ENCODE measurements at regions not wholly inside any gene's neighbourhood (a gene's known extent, or its start where the extent isn't known, plus 50 kb on each side); places are given as distances from the start of the nearest gene placed in this dataset.

GRCh38 chr20:17796091-17796563 lies 96.4 kb downstream of the BANF2 start (continued):
- peak; percentile 68; the same call in 1 of the 2 replicates for TF ChIP-seq THRA (CRISPR knock-in tag; IDR thresholded peaks at IDR 0.05; ENCODE audit: borderline replicate concordance)
- TF ChIP-seq PBX2 (CRISPR knock-in tag; IDR thresholded peaks at IDR 0.05) = 0 out of 2 replicates have a peak, but pooled peaks have one; percentile 8
- peak; percentile 42 for TF ChIP-seq YY1 (IDR thresholded peaks at IDR 0.05; ENCODE audit: insufficient read depth, insufficient replicate concordance, low read depth, low read length)
- TF ChIP-seq ZBTB20 (CRISPR knock-in tag; IDR thresholded peaks at IDR 0.05; ENCODE audit: borderline replicate concordance, low read depth) = no peak
- TF ChIP-seq BRCA1 (CRISPR knock-in tag; IDR thresholded peaks at IDR 0.05) = no peak
- no peak for TF ChIP-seq GRHL1 (CRISPR knock-in tag; conservative IDR thresholded peaks at IDR 0.05)
- TF ChIP-seq KDM2A (CRISPR knock-in tag; IDR thresholded peaks at IDR 0.05; ENCODE audit: borderline replicate concordance, low read depth) = 0 out of 2 replicates have a peak, but pooled peaks have one; percentile 33
- TF ChIP-seq SCMH1 (CRISPR knock-in tag; IDR thresholded peaks at IDR 0.05; ENCODE audit: borderline replicate concordance) = no peak
- 0 out of 2 replicates have a peak, but pooled peaks have one; percentile 30 for TF ChIP-seq AHDC1 (CRISPR knock-in tag; IDR thresholded peaks at IDR 0.05; ENCODE audit: borderline replicate concordance)
- TF ChIP-seq ZNF430 (CRISPR knock-in tag; IDR thresholded peaks at IDR 0.05) = no peak
- no peak; the same call in 1 of the 2 replicates for TF ChIP-seq CHD4 (IDR thresholded peaks at IDR 0.05; ENCODE audit: borderline replicate concordance, low read length)
- no peak for TF ChIP-seq ZSCAN29 (CRISPR knock-in tag; conservative IDR thresholded peaks at IDR 0.05)
- TF ChIP-seq SMARCC2 (IDR thresholded peaks at IDR 0.05) = no peak
- no peak for TF ChIP-seq ZNF253 (CRISPR knock-in tag; IDR thresholded peaks at IDR 0.05; ENCODE audit: borderline replicate concordance)
- TF ChIP-seq ZBTB39 (CRISPR knock-in tag; IDR thresholded peaks at IDR 0.05) = peak; percentile 61; the same call in 1 of the 2 replicates
- no peak for TF ChIP-seq NFIB (CRISPR knock-in tag; IDR thresholded peaks at IDR 0.05; ENCODE audit: borderline replicate concordance)
- TF ChIP-seq ZNF790 (CRISPR knock-in tag; IDR thresholded peaks at IDR 0.05; ENCODE audit: borderline replicate concordance) = no peak

Measured in HepG2 (cell line).